Gastroesophageal sphincter (tissue), 4 donors: ENCODE measurements at regions not wholly inside any gene's neighbourhood (a gene's known extent, or its start where the extent isn't known, plus 50 kb on each side); places are given as distances from the start of the nearest gene placed in this dataset.
"Not testable (repeated sequence)": the region's sequence is repeated elsewhere in the genome, so short reads cannot be mapped to it uniquely, and the experiment has no call there.

Experiments
- ATAC-seq: fragments of 150-250 bp; one replicate; pipeline ENCODE4 v1.9.1; 2016; ENCODE audit warnings: mild to moderate bottlenecking, moderate library complexity
- H3K27ac ChIP-seq, 4 donors: fragments of 200-600 bp; sonication (generic) in 3 of 4; 1 replicate in 3 of 4; 2 replicates in 1 of 4; pipeline ENCODE4 v1.5.1; 2016 to 2019
- H3K27me3 ChIP-seq: fragments of 200-600 bp; sonication (generic); one replicate; pipeline ENCODE4 v1.5.1; 2019
- H3K36me3 ChIP-seq, 2 donors: fragments of 200-600 bp; sonication (generic); one replicate each; pipeline ENCODE4 v1.5.1; 2019; ENCODE audit warnings: control low read depth in 1 of 2
- H3K4me1 ChIP-seq, 3 donors: fragments of 200-600 bp; sonication (generic); 1 replicate in 2 of 3; 2 replicates in 1 of 3; pipeline ENCODE4 v1.5.1; 2016 to 2019; ENCODE audit warnings: control low read depth in 2 of 3
- H3K4me3 ChIP-seq, 2 donors: fragments of 200-600 bp; sonication (generic); one replicate each; pipeline ENCODE4 v1.5.1; 2019; ENCODE audit warnings: mild to moderate bottlenecking in 1 of 2, moderate library complexity in 1 of 2
- H3K9me3 ChIP-seq, 3 donors: fragments of 200-600 bp; sonication (generic); one replicate each; pipeline ENCODE4 v1.5.1; 2017 to 2019; ENCODE audit warnings: control low read depth in 2 of 3
- CTCF ChIP-seq, 4 experiments: fragments of 200-600 bp in 2 of 4; fragments of 450-650 bp in 2 of 4; sonication (generic) in 1 of 4; IDR thresholded peaks; one replicate each; pipeline ENCODE4 v1.5.1; 2017 to 2019; ENCODE audit warnings: antibody characterized with exemption in 4 of 4, mild to moderate bottlenecking in 2 of 4, moderate library complexity in 2 of 4
- EP300 ChIP-seq: sonication (generic); formaldehyde crosslinking; IDR thresholded peaks from one replicate; pipeline ENCODE4 v1.6.1; 2017; ENCODE audit warnings: antibody characterized with exemption, mild to moderate bottlenecking
- POLR2A ChIP-seq, 2 donors: fragments of 450-650 bp; IDR thresholded peaks; one replicate each; pipeline ENCODE4 v1.6.1; 2017; ENCODE audit warnings: antibody characterized with exemption in 2 of 2, mild to moderate bottlenecking in 2 of 2, moderate library complexity in 1 of 2
- POLR2AphosphoS5 ChIP-seq: sonication (generic); formaldehyde crosslinking; IDR thresholded peaks from one replicate; pipeline ENCODE4 v1.6.1; 2017; ENCODE audit warnings: antibody characterized with exemption
- WGBS, 2 donors: methylation state at CpG; one replicate each; pipeline ENCODE4 v1.1.5; 2018; ENCODE audit warnings: low coverage in 1 of 2; 5-methylcytosine and 5-hydroxymethylcytosine counted together

- Histone ChIP-seq H3K36me3 (no peaks in the 10 kb centered on the region), H3K27ac (no peak overlapping the region), H3K4me1 (no peaks in the 10 kb centered on the region), H3K4me3 (no peak overlapping the region), H3K27me3 (no peaks in the 10 kb centered on the region), H3K9me3 (no peaks in the 10 kb centered on the region)
- no peak for ATAC-seq
- no peak for TF ChIP-seq CTCF (IDR thresholded peaks at IDR 0.05)
- TF ChIP-seq POLR2AphosphoS5, result no peak
- TF ChIP-seq POLR2A (IDR thresholded peaks at IDR 0.05), result no peak
- TF ChIP-seq EP300, result no peak
- WGBS, 2 donors, result 83 to 100% methylated on average over 5 to 6 of the region's 7 CpGs
Observed at GRCh38 chr6:155818698-155819097, 363.1 kb upstream of the NOX3 start.

DNA sequence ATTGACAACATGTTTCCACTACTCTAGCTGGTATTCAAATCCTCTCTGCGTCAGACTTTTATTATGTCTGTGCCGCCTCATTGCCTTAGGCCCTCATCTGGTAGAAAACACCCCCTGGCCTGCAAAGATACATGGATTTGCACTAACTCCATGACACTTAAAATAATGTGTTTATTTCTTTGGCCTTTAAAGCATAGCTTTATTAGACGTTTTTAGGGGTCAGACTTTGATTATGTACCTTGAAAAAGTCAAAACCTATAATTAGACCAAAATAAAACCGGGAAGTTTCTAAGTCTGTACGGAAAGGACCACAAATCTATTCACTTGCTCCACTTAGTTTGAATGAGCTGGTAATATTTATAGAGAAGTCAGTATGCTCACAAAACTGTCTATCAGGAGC is 357.9 kb upstream of the NOX3 start:
- no peaks in the 10 kb centered on the region for H3K4me1 ChIP-seq
- WGBS, 2 donors, result 83 to 89% methylated on average over 5 of the region's 5 CpGs
- no peak for ATAC-seq
- no peaks in the 10 kb centered on the region for H3K9me3 ChIP-seq
- no peak overlapping the region for H3K4me3 ChIP-seq
- no peaks in the 10 kb centered on the region for H3K27me3 ChIP-seq
- H3K36me3 ChIP-seq, result no peaks in the 10 kb centered on the region
- H3K27ac ChIP-seq, result no peak overlapping the region
- TF ChIP-seq POLR2A (IDR thresholded peaks at IDR 0.05) (no peak), EP300 (no peak), POLR2AphosphoS5 (no peak), CTCF (IDR thresholded peaks at IDR 0.05) (no peak)

GRCh38 chr6:155807243-155807642 is 351.6 kb upstream of the NOX3 start:
- no peak for TF ChIP-seq CTCF (IDR thresholded peaks at IDR 0.05)
- TF ChIP-seq EP300, result no peak
- TF ChIP-seq POLR2AphosphoS5, result no peak
- TF ChIP-seq POLR2A (IDR thresholded peaks at IDR 0.05), result no peak

GRCh38 chr6:155801046-155801445 is 345.4 kb upstream of the NOX3 start:
- Histone ChIP-seq H3K9me3 (no peaks in the 10 kb centered on the region), H3K4me3 (no peak overlapping the region), H3K27ac (no peak overlapping the region), H3K36me3 (no peaks in the 10 kb centered on the region), H3K4me1 (no peaks in the 10 kb centered on the region), H3K27me3 (no peaks in the 10 kb centered on the region)
- ATAC-seq, result no peak
- TF ChIP-seq POLR2AphosphoS5 (no peak), CTCF (IDR thresholded peaks at IDR 0.05) (no peak)
- WGBS, 2 donors, result 88% methylated on average over 1 of the region's 1 CpG; no CpG with 5 or more reads in 1 of the 2 donors

More at GRCh38 chr6:155807243-155807642, 351.6 kb upstream of the NOX3 start:
- ATAC-seq, result no peak
- Histone ChIP-seq H3K4me3 (no peak overlapping the region), H3K4me1 (no peaks in the 10 kb centered on the region), H3K36me3 (no peaks in the 10 kb centered on the region), H3K27me3 (no peaks in the 10 kb centered on the region), H3K9me3 (no peaks in the 10 kb centered on the region), H3K27ac (no peak overlapping the region)
- WGBS, 2 donors, result 80 to 93% methylated on average over 5 to 6 of the region's 6 CpGs

GRCh38 chr6:155798876-155799275 is 343.2 kb upstream of the NOX3 start:
- not testable (repeated sequence) for ATAC-seq, H3K27ac ChIP-seq, H3K4me3 ChIP-seq, H3K27me3 ChIP-seq, H3K4me1 ChIP-seq, H3K36me3 ChIP-seq, H3K9me3 ChIP-seq
- WGBS, 2 donors, result 94 to 100% methylated on average over 2 of the region's 3 CpGs
